IMR-90 (cell line): ENCODE measurements at regions not wholly inside any gene's neighbourhood (a gene's known extent, or its start where the extent isn't known, plus 50 kb on each side); places are given as distances from the start of the nearest gene placed in this dataset.

Experiments used
- ATAC-seq: fragments of 200-7000 bp; cut with Tn5 transposase; 2 replicates; pipeline ENCODE4 v1.9.1; 2020; ENCODE audit warnings: low read depth, mild to moderate bottlenecking, moderate library complexity
- BruUV-seq: library from RNA; stranded (reverse); fragments of 400-500 nt; replicated peaks from 2 replicates; lab custom pipeline; 2021; lab: Mats Ljungman, UMichigan
- CTCF ChIA-PET: fragments of 300-600 bp; formaldehyde crosslinking; extraction: SDS; loops from one replicate; lab custom pipeline; 2021; ENCODE audit warnings: antibody characterized with exemption; lab: Yijun Ruan, JAX
- POLR2A ChIA-PET: fragments of 300-600 bp; sonication (Branson Sonifier 250); formaldehyde crosslinking; loops from one replicate; lab custom pipeline; 2022; ENCODE audit warnings: antibody characterized with exemption; ENCODE audit not compliant: unreplicated experiment; lab: Charles Lee
- DNase-seq: peaks from one replicate; pipeline ENCODE4 v3.0.0; 2013
- H2AFZ ChIP-seq: replicated peaks from 2 replicates; pipeline ENCODE3; 2013; ENCODE audit warnings: low read length, mild to moderate bottlenecking; ENCODE audit not compliant: poor library complexity
- H2AK5ac ChIP-seq: 2 replicates; pipeline ENCODE4 v1.6.1; 2013; ENCODE audit warnings: low read depth, low read length, inconsistent platforms
- H2AK9ac ChIP-seq: replicated peaks from 2 replicates; pipeline ENCODE3; 2013; ENCODE audit warnings: mild to moderate bottlenecking, low read depth, low read length, moderate library complexity; ENCODE audit not compliant: poor library complexity
- H2BK120ac ChIP-seq: 2 replicates; pipeline ENCODE4 v1.6.1; 2013; ENCODE audit warnings: low read depth, low read length, inconsistent platforms
- H2BK15ac ChIP-seq: 3 replicates; pipeline ENCODE4 v1.6.1; 2013; ENCODE audit warnings: low read depth, low read length, inconsistent platforms
- H2BK20ac ChIP-seq: 2 replicates; pipeline ENCODE4 v1.6.1; 2013; ENCODE audit warnings: low read depth, mild to moderate bottlenecking, inconsistent platforms, low read length, moderate library complexity
- H2BK5ac ChIP-seq: 2 replicates; pipeline ENCODE4 v1.6.1; 2013; ENCODE audit warnings: mild to moderate bottlenecking, low read depth, low read length, inconsistent platforms; ENCODE audit not compliant: poor library complexity, severe bottlenecking
- H3K14ac ChIP-seq: replicated peaks from 2 replicates; pipeline ENCODE4 v1.6.1; 2013; ENCODE audit warnings: low read depth, low read length, inconsistent platforms
- H3K18ac ChIP-seq: 2 replicates; pipeline ENCODE4 v1.6.1; 2013; ENCODE audit warnings: low read depth, low read length, control low read depth
- H3K23ac ChIP-seq: 2 replicates; pipeline ENCODE4 v1.6.1; 2013; ENCODE audit warnings: low read depth, low read length, inconsistent platforms
- H3K27ac ChIP-seq: 2 replicates; pipeline ENCODE4 v1.5.1; 2013; ENCODE audit warnings: mild to moderate bottlenecking, control low read depth, low read length; ENCODE audit not compliant: insufficient read depth
- H3K27me3 ChIP-seq: 2 replicates; pipeline ENCODE4 v1.6.1; 2013; ENCODE audit warnings: low read length; ENCODE audit not compliant: control insufficient read depth, insufficient read depth
- H3K36me3 ChIP-seq: 2 replicates; pipeline ENCODE4 v1.6.1; 2013; ENCODE audit warnings: low read length, mixed read lengths; ENCODE audit not compliant: control insufficient read depth, insufficient read depth
- H3K4ac ChIP-seq: 2 replicates; pipeline ENCODE4 v1.6.1; 2013; ENCODE audit warnings: low read depth, low read length, inconsistent platforms
- H3K4me1 ChIP-seq: 2 replicates; pipeline ENCODE4 v1.6.1; 2013; ENCODE audit warnings: low read length, mixed read lengths; ENCODE audit not compliant: control insufficient read depth, insufficient read depth
- H3K4me2 ChIP-seq: 2 replicates; pipeline ENCODE4 v1.6.1; 2013; ENCODE audit warnings: low read depth, mild to moderate bottlenecking, control low read depth, low read length, moderate library complexity
- H3K4me3 ChIP-seq: 2 replicates; pipeline ENCODE4 v1.5.1; 2013; ENCODE audit warnings: low read depth, mild to moderate bottlenecking, control low read depth, low read length, moderate library complexity; ENCODE audit not compliant: insufficient read depth
- H3K56ac ChIP-seq: 2 replicates; pipeline ENCODE4 v1.6.1; 2013; ENCODE audit warnings: low read length, inconsistent platforms; ENCODE audit not compliant: insufficient read depth; ENCODE audit errors: extremely low read depth
- H3K79me1 ChIP-seq, 2 experiments: 2 replicates each; pipeline ENCODE4 v1.6.1; 2013; ENCODE audit warnings: low read length in 2 of 2, inconsistent platforms in 1 of 2, low read depth in 1 of 2
- H3K9ac ChIP-seq: 2 replicates; pipeline ENCODE4 v1.6.1; 2013; ENCODE audit warnings: low read depth, low read length, control low read depth
- H3K9me1 ChIP-seq: 2 replicates; pipeline ENCODE4 v1.6.1; 2013; ENCODE audit warnings: low read length, inconsistent platforms; ENCODE audit not compliant: insufficient read depth
- H3K9me3 ChIP-seq: 2 replicates; pipeline ENCODE4 v1.6.1; 2013; ENCODE audit warnings: low read length; ENCODE audit not compliant: control insufficient read depth, insufficient read depth
- H4K20me1 ChIP-seq: 2 replicates; pipeline ENCODE4 v1.6.1; 2013; ENCODE audit warnings: low read length, inconsistent platforms; ENCODE audit not compliant: insufficient read depth
- H4K5ac ChIP-seq: 2 replicates; pipeline ENCODE4 v1.6.1; 2013; ENCODE audit warnings: mild to moderate bottlenecking, low read depth, low read length, control low read depth
- H4K8ac ChIP-seq, 2 experiments: 2 replicates each; pipeline ENCODE4 v1.6.1; 2013; ENCODE audit warnings: low read depth in 2 of 2, low read length in 2 of 2, control low read depth in 1 of 2, inconsistent platforms in 1 of 2
- H4K91ac ChIP-seq: 2 replicates; pipeline ENCODE4 v1.6.1; 2013; ENCODE audit warnings: low read depth, low read length, inconsistent platforms; ENCODE audit not compliant: insufficient read depth
- MAFK ChIP-seq: IDR thresholded peaks from 2 replicates; pipeline ENCODE4 v1.6.1; 2012; ENCODE audit warnings: low read depth, low read length, improper control_type of control experiment
- MXI1 ChIP-seq: IDR thresholded peaks from 2 replicates; pipeline ENCODE4 v1.6.1; 2012; ENCODE audit warnings: low read depth, mild to moderate bottlenecking, low read length, moderate library complexity, borderline replicate concordance
- WGBS, 2 experiments: methylation state at CpG; one replicate each; pipeline versions ENCODE4 v1.1.5 to v1.1.7; 2013; ENCODE audit warnings: missing lambda C conversion rate in 2 of 2; ENCODE audit not compliant: insufficient read length in 1 of 2; ENCODE audit errors: extremely low coverage in 2 of 2; 5-methylcytosine and 5-hydroxymethylcytosine counted together
- dilution Hi-C: fragments of 300-500 bp; cut with HindIII; formaldehyde crosslinking; loops from one replicate; pipeline ENCODE4 v1.14.3; 2018; ENCODE audit warnings: low sequenced_read_pairs; ENCODE audit not compliant: unreplicated experiment
- in situ Hi-C: fragments of 300-500 bp; cut with MboI; formaldehyde crosslinking; loops from 3 replicates; pipeline ENCODE4 v1.14.3; 2019; ENCODE audit warnings: low sequenced_read_pairs, inconsistent platforms, mixed read lengths
- intact Hi-C: fragments of 100-400 bp; cut with micrococcal nuclease; formaldehyde crosslinking; loops from 2 replicates; pipeline ENCODE4 v1.10.0; 2022
- TF ChIP-seq, protein P1 (sequence below): conservative IDR thresholded peaks from 2 replicates; pipeline ENCODE4 v1.5.1; 2012; ENCODE audit warnings: mild to moderate bottlenecking, low read depth, low read length, improper control_type of control experiment

DNA sequence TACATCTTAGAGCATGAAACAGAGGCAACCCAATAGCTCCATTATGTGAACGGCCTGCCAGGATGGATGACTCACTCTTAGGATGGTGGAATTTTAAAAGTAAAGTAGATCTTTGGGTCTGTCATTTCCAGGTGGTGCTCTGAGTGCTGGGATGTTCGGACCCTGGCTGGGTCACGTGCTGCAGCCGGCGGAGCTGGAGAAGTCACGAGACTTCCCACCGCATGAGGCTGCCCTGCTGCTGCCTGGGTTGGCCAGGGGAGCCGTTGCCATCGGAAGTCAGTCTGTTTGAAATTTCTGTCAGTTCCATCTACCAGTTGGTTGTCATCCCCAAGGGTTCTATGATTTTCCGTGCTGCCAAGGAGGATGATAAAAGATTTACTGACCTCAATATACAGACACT lies 93.3 kb upstream of the ALKAL2 start:
- in situ Hi-C loops: no loop called here
- no peak overlapping the region for H4K8ac ChIP-seq
- H3K4ac ChIP-seq: no peak overlapping the region
- no peaks in the 10 kb centered on the region for H3K79me1 ChIP-seq
- ChIA-PET CTCF (no interaction called here), POLR2A (no interaction called here)
- no peak overlapping the region for H3K18ac ChIP-seq
- H3K23ac ChIP-seq: no peak overlapping the region
- dilution Hi-C loops: no loop called here
- H3K27me3 ChIP-seq: no peaks in the 10 kb centered on the region
- H3K9me1 ChIP-seq: no peaks in the 10 kb centered on the region
- no peak overlapping the region for H2BK20ac ChIP-seq
- H3K4me1 ChIP-seq: no peaks in the 10 kb centered on the region
- DNase-seq: no peak
- H2BK5ac ChIP-seq: no peak overlapping the region
- 20% methylated on average over 1 of the region's 10 CpGs; no CpG with 5 or more reads in 1 of the 2 experiments for WGBS, 2 experiments
- no peaks in the 10 kb centered on the region for H4K20me1 ChIP-seq
- intact Hi-C loops: no loop called here
- H2AK5ac ChIP-seq: no peak overlapping the region
- H3K27ac ChIP-seq: no peak overlapping the region
- H3K36me3 ChIP-seq: no peaks in the 10 kb centered on the region
- no peak overlapping the region for H3K56ac ChIP-seq
- no peak overlapping the region for H2BK15ac ChIP-seq
- no peak overlapping the region for H2BK120ac ChIP-seq
- no peak for ATAC-seq
- no peak overlapping the region for H3K4me2 ChIP-seq
- peaks cover 34% of the 10 kb centered on the region for H3K9me3 ChIP-seq
- H4K5ac ChIP-seq: no peak overlapping the region
- no peak overlapping the region for H2AFZ ChIP-seq
- no TSS peak for BruUV-seq
- no peak overlapping the region for H3K9ac ChIP-seq
- H2AK9ac ChIP-seq: no peak overlapping the region
- TF ChIP-seq MAFK (no peak), MXI1 (no peak)
- TF ChIP-seq, protein P1, sequence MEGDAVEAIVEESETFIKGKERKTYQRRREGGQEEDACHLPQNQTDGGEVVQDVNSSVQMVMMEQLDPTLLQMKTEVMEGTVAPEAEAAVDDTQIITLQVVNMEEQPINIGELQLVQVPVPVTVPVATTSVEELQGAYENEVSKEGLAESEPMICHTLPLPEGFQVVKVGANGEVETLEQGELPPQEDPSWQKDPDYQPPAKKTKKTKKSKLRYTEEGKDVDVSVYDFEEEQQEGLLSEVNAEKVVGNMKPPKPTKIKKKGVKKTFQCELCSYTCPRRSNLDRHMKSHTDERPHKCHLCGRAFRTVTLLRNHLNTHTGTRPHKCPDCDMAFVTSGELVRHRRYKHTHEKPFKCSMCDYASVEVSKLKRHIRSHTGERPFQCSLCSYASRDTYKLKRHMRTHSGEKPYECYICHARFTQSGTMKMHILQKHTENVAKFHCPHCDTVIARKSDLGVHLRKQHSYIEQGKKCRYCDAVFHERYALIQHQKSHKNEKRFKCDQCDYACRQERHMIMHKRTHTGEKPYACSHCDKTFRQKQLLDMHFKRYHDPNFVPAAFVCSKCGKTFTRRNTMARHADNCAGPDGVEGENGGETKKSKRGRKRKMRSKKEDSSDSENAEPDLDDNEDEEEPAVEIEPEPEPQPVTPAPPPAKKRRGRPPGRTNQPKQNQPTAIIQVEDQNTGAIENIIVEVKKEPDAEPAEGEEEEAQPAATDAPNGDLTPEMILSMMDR: no peak
- H3K4me3 ChIP-seq: no peak overlapping the region
- H4K91ac ChIP-seq: no peak overlapping the region
- no peak overlapping the region for H3K14ac ChIP-seq
